ENCODE measurements at regions not wholly inside any gene's neighbourhood (a gene's known extent, or its start where the extent isn't known, plus 50 kb on each side); places are given as distances from the start of the nearest gene placed in this dataset.
A peak's percentile ranks its signal among the peaks of the same experiment; 100 is the strongest.

GRCh38 chr2:136381722-136382633 is 264.0 kb upstream of the CXCR4 start:
- intact Hi-C loops (cut with DNase I, micrococcal nuclease): loop anchor here (1.0 to 5.0 kb wide), 27 partner anchors 20 to 1465 kb away; partner anchors contain the start of genes CXCR4 (in 2 of the 2), DARS1 (in 2 of the 2), CCNT2 (in 1 of the 2) and MCM6 (in 1 of the 2)
- CTCF ChIA-PET: interaction anchor here (0.6 to 5.4 kb wide), 19 partner anchors 8 to 467 kb away, joined by 3 to 80 read pairs (median 5); partner anchors contain the start of gene DARS1
- ATAC-seq (peak; percentile 89), DNase-seq (peak; percentile 92)
- H3K4me1 Mint-ChIP-seq: peaks cover 63% of the 10 kb centered on the region
- no peaks in the 10 kb centered on the region for H3K9me3 Mint-ChIP-seq (ENCODE audit: low read depth)
- H3K27me3 Mint-ChIP-seq: no peaks in the 10 kb centered on the region
- peak overlapping the region; percentile 97 for H3K27ac Mint-ChIP-seq
- POLR2A ChIA-PET: interaction anchor here (0.5 to 1.9 kb wide), 25 partner anchors 19 to 512 kb away, joined by 3 to 21 read pairs (median 6); partner anchors contain the start of genes CXCR4, DARS1 and MCM6
- H3K36me3 Mint-ChIP-seq (ENCODE audit: low read depth): no peaks in the 10 kb centered on the region
- peak overlapping the region; percentile 40 for H3K4me3 Mint-ChIP-seq

GRCh38 chr2:136381245-136381644 is 263.3 kb upstream of the CXCR4 start:
- Mint-ChIP-seq H3K4me1 (peaks cover 71% of the 10 kb centered on the region), H3K27me3 (no peaks in the 10 kb centered on the region), H3K9me3 (ENCODE audit: low read depth) (no peaks in the 10 kb centered on the region), H3K27ac (peak overlapping the region; percentile 97), H3K36me3 (ENCODE audit: low read depth) (no peaks in the 10 kb centered on the region), H3K4me3 (peak overlapping the region; percentile 16)
- CTCF ChIA-PET: interaction anchor here (0.7 to 5.4 kb wide), 16 partner anchors 9 to 467 kb away, joined by 3 to 80 read pairs (median 6); partner anchors contain the start of gene DARS1
- intact Hi-C loops (cut with DNase I, micrococcal nuclease): loop anchor here (5.0 kb wide), 2 partner anchors 639 to 1464 kb away; partner anchors contain the start of genes CCNT2 (in 1 of the 2) and UBXN4 (in 1 of the 2)
- ATAC-seq: no peak
- no peak for DNase-seq
- POLR2A ChIA-PET: interaction anchor here (1.0 to 1.9 kb wide), 4 partner anchors 54 to 396 kb away, joined by 5 to 15 read pairs (median 9); partner anchors contain the start of gene DARS1

- Mint-ChIP-seq H3K36me3 (ENCODE audit: low read depth) (no peaks in the 10 kb centered on the region), H3K4me3 (no peak overlapping the region), H3K9me3 (ENCODE audit: low read depth) (peaks cover 1% of the 10 kb centered on the region), H3K27me3 (no peaks in the 10 kb centered on the region), H3K4me1 (peaks cover 82% of the 10 kb centered on the region), H3K27ac (no peak overlapping the region)
- POLR2A ChIA-PET: interaction anchor here (0.6 kb wide), 1 partner anchor 465 kb away, joined by 3 read pairs; no protein-coding TSS in a partner anchor
- CTCF ChIA-PET: interaction anchor here (0.6 to 4.2 kb wide), 17 partner anchors 19 to 498 kb away, joined by 3 to 36 read pairs (median 3); no protein-coding TSS in a partner anchor
- ATAC-seq (peak; percentile 11), DNase-seq (peak; percentile 87)
- intact Hi-C loops (cut with DNase I, micrococcal nuclease): loop anchor here (1.0 to 5.0 kb wide), 7 partner anchors 16 to 503 kb away; partner anchors contain the start of gene MCM6 (in 1 of the 2)
These were observed 261.0 kb upstream of the CXCR4 start for GRCh38 chr2:136378712-136379595.

GRCh38 chr2:136377423-136378382 is 259.8 kb upstream of the CXCR4 start:
- no peaks in the 10 kb centered on the region for H3K36me3 Mint-ChIP-seq (ENCODE audit: low read depth)
- intact Hi-C loops (cut with DNase I, micrococcal nuclease): loop anchor here (1.0 to 5.0 kb wide), 6 partner anchors 15 to 461 kb away; no protein-coding TSS in a partner anchor
- peaks cover 70% of the 10 kb centered on the region for H3K4me1 Mint-ChIP-seq
- no peak for ATAC-seq
- H3K27me3 Mint-ChIP-seq: no peaks in the 10 kb centered on the region
- peak overlapping the region; percentile 92 for H3K27ac Mint-ChIP-seq
- peaks cover 1% of the 10 kb centered on the region for H3K9me3 Mint-ChIP-seq (ENCODE audit: low read depth)
- POLR2A ChIA-PET: interaction anchor here (1.4 to 1.9 kb wide), 3 partner anchors 15 to 501 kb away, joined by 4 to 10 read pairs (median 6); partner anchors contain the start of gene MCM6
- H3K4me3 Mint-ChIP-seq: no peak overlapping the region
- CTCF ChIA-PET: interaction anchor here (0.6 to 4.0 kb wide), 13 partner anchors 15 to 463 kb away, joined by 3 to 36 read pairs (median 3); no protein-coding TSS in a partner anchor
- DNase-seq: no peak

- Mint-ChIP-seq H3K36me3 (ENCODE audit: low read depth) (no peaks in the 10 kb centered on the region), H3K4me3 (no peak overlapping the region), H3K4me1 (peaks cover 61% of the 10 kb centered on the region), H3K9me3 (ENCODE audit: low read depth) (peaks cover 1% of the 10 kb centered on the region), H3K27ac (peak overlapping the region; percentile 92), H3K27me3 (no peaks in the 10 kb centered on the region)
- ChIA-PET CTCF (interaction anchor here (0.8 to 4.0 kb wide), 13 partner anchors 8 to 463 kb away, joined by 3 to 36 read pairs (median 4); no protein-coding TSS in a partner anchor), POLR2A (interaction anchor here (0.5 to 1.9 kb wide), 7 partner anchors 14 to 523 kb away, joined by 3 to 10 read pairs (median 4); partner anchors contain the start of gene MCM6)
- ATAC-seq (no peak), DNase-seq (peak; percentile 41)
- intact Hi-C loops (cut with DNase I, micrococcal nuclease): loop anchor here in 1 of 2 experiments (5.0 kb wide), 1 partner anchor 120 kb away; no protein-coding TSS in a partner anchor
These were observed 258.9 kb upstream of the CXCR4 start for GRCh38 chr2:136376798-136377211.

GRCh38 chr2:136376211-136376610 is 258.3 kb upstream of the CXCR4 start:
- Mint-ChIP-seq H3K27ac (peak overlapping the region; percentile 92), H3K9me3 (ENCODE audit: low read depth) (peaks cover 1% of the 10 kb centered on the region), H3K4me1 (peaks cover 55% of the 10 kb centered on the region), H3K36me3 (ENCODE audit: low read depth) (no peaks in the 10 kb centered on the region), H3K27me3 (no peaks in the 10 kb centered on the region), H3K4me3 (peak overlapping the region; percentile 33)
- intact Hi-C loops (cut with DNase I, micrococcal nuclease): loop anchor here in 1 of 2 experiments (5.0 kb wide), 1 partner anchor 119 kb away; no protein-coding TSS in a partner anchor
- ATAC-seq: peak; percentile 11
- CTCF ChIA-PET: interaction anchor here (0.7 to 4.0 kb wide), 13 partner anchors 9 to 462 kb away, joined by 3 to 36 read pairs (median 4); no protein-coding TSS in a partner anchor
- POLR2A ChIA-PET: interaction anchor here (0.5 to 1.9 kb wide), 8 partner anchors 13 to 500 kb away, joined by 3 to 10 read pairs (median 4); partner anchors contain the start of gene MCM6
- peak; percentile 63 for DNase-seq

- H3K9me3 Mint-ChIP-seq (ENCODE audit: low read depth): peaks cover 1% of the 10 kb centered on the region
- H3K36me3 Mint-ChIP-seq (ENCODE audit: low read depth): no peaks in the 10 kb centered on the region
- DNase-seq: peak; percentile 67
- peak; percentile 71 for ATAC-seq
- peaks cover 49% of the 10 kb centered on the region for H3K4me1 Mint-ChIP-seq
- peak overlapping the region; percentile 92 for H3K27ac Mint-ChIP-seq
- H3K4me3 Mint-ChIP-seq: peak overlapping the region; percentile 4
- H3K27me3 Mint-ChIP-seq: no peaks in the 10 kb centered on the region
- CTCF ChIA-PET: interaction anchor here (0.7 to 4.0 kb wide), 7 partner anchors 9 to 461 kb away, joined by 4 to 36 read pairs (median 5); no protein-coding TSS in a partner anchor
- intact Hi-C loops (cut with DNase I, micrococcal nuclease): loop anchor here (1.0 to 5.0 kb wide), 5 partner anchors 13 to 318 kb away; no protein-coding TSS in a partner anchor
- POLR2A ChIA-PET: interaction anchor here (0.9 to 1.9 kb wide), 3 partner anchors 48 to 242 kb away, joined by 3 to 10 read pairs (median 6); no protein-coding TSS in a partner anchor
These were observed 257.3 kb upstream of the CXCR4 start for GRCh38 chr2:136375017-136375901.

- Mint-ChIP-seq H3K4me1 (peaks cover 50% of the 10 kb centered on the region), H3K36me3 (ENCODE audit: low read depth) (no peaks in the 10 kb centered on the region), H3K27me3 (peaks cover 2% of the 10 kb centered on the region), H3K9me3 (ENCODE audit: low read depth) (peaks cover 1% of the 10 kb centered on the region), H3K27ac (no peak overlapping the region), H3K4me3 (no peak overlapping the region)
- ChIA-PET CTCF (interaction anchor here (1.4 kb wide), 1 partner anchor 10 kb away, joined by 5 read pairs; no protein-coding TSS in a partner anchor), POLR2A (no interaction called here)
- intact Hi-C loops (cut with DNase I, micrococcal nuclease): loop anchor here (2.0 kb wide), 1 partner anchor 317 kb away; no protein-coding TSS in a partner anchor
- DNase-seq: no peak
- ATAC-seq: no peak
These were observed 255.9 kb upstream of the CXCR4 start for GRCh38 chr2:136373841-136374240.

All from activated CD4-positive, alpha-beta T cell treated with anti-CD3 and anti-CD28 coated beads for 36 hours (primary cell).